ENCODE measurements at regions not wholly inside any gene's neighbourhood (a gene's known extent, or its start where the extent isn't known, plus 50 kb on each side); places are given as distances from the start of the nearest gene placed in this dataset.

- TF ChIP-seq CTCF (IDR thresholded peaks at IDR 0.05) (no peak), POLR2AphosphoS5 (IDR thresholded peaks at IDR 0.05) (no peak), POLR2A (IDR thresholded peaks at IDR 0.05) (no peak), EP300 (IDR thresholded peaks at IDR 0.05) (no peak)
Observed at GRCh38 chr3:147141516-147142288, 264.6 kb downstream of the ZIC4 start.

Measured in suprapubic skin (tissue), 4 donors.